BJ (cell line): ENCODE measurements at regions not wholly inside any gene's neighbourhood (a gene's known extent, or its start where the extent isn't known, plus 50 kb on each side); places are given as distances from the start of the nearest gene placed in this dataset.

Source experiments
- CTCF ChIA-PET: fragments of 350-600 bp; formaldehyde crosslinking; extraction: SDS; loops from one replicate; lab custom pipeline; 2021; ENCODE audit warnings: antibody characterized with exemption, inconsistent platforms; lab: Yijun Ruan, JAX
- POLR2A ChIA-PET: fragments of 300-600 bp; sonication (Branson Sonifier 250); formaldehyde crosslinking; extraction: SDS; loops from one replicate; lab custom pipeline; 2021; ENCODE audit warnings: antibody characterized with exemption; lab: Charles Lee
- DNase-seq: peaks from one replicate; pipeline ENCODE4 v3.0.0-alpha.2; 2011; ENCODE audit warnings: low read depth
- H3K27me3 ChIP-seq: 2 replicates; pipeline ENCODE4 v1.6.0; 2011; ENCODE audit warnings: low read length; ENCODE audit not compliant: control insufficient read depth, insufficient read depth
- H3K36me3 ChIP-seq: 2 replicates; pipeline ENCODE4 v1.5.1; 2011; ENCODE audit warnings: low read length; ENCODE audit not compliant: control insufficient read depth, insufficient read depth
- H3K4me3 ChIP-seq: 2 replicates; pipeline ENCODE4 v1.5.1; 2011; ENCODE audit warnings: low read depth, mild to moderate bottlenecking, control low read depth, low read length
- CTCF ChIP-seq: IDR thresholded peaks from 2 replicates; pipeline ENCODE4 v1.5.1; 2011; ENCODE audit warnings: low read depth, mild to moderate bottlenecking, control low read depth, inconsistent platforms, low read length, moderate library complexity; ENCODE audit not compliant: insufficient read depth

- Histone ChIP-seq H3K4me3 (no peak overlapping the region), H3K36me3 (no peaks in the 10 kb centered on the region; the same call in 1 of the 2 replicates), H3K27me3 (no peaks in the 10 kb centered on the region)
- CTCF ChIA-PET: no interaction called here
- no peak for DNase-seq
- TF ChIP-seq CTCF: no peak
- POLR2A ChIA-PET: no interaction called here
Observed at GRCh38 chr10:128530301-128530700, 404.1 kb upstream of the MKI67 start.

- no peaks in the 10 kb centered on the region for H3K27me3 ChIP-seq
- H3K36me3 ChIP-seq: no peaks in the 10 kb centered on the region; the same call in 1 of the 2 replicates
- POLR2A ChIA-PET: no interaction called here
- CTCF ChIA-PET: no interaction called here
- no peak overlapping the region for H3K4me3 ChIP-seq
- DNase-seq: no peak
- TF ChIP-seq CTCF: no peak
Observed at GRCh38 chr10:128530946-128531345, 404.7 kb upstream of the MKI67 start.

GRCh38 chr10:128534686-128535085 is 408.5 kb upstream of the MKI67 start:
- H3K36me3 ChIP-seq: no peaks in the 10 kb centered on the region
- no peak for TF ChIP-seq CTCF
- POLR2A ChIA-PET: no interaction called here
- CTCF ChIA-PET: no interaction called here
- no peak overlapping the region for H3K4me3 ChIP-seq
- no peak for DNase-seq
- no peaks in the 10 kb centered on the region for H3K27me3 ChIP-seq

GRCh38 chr10:128536259-128536658 is 410.0 kb upstream of the MKI67 start:
- Histone ChIP-seq H3K4me3 (no peak overlapping the region), H3K36me3 (no peaks in the 10 kb centered on the region), H3K27me3 (no peaks in the 10 kb centered on the region)
- DNase-seq: no peak
- ChIA-PET CTCF (no interaction called here), POLR2A (no interaction called here)
- no peak for TF ChIP-seq CTCF

GRCh38 chr10:128537834-128538330 is 411.7 kb upstream of the MKI67 start:
- CTCF ChIA-PET: interaction anchor here (0.7 kb wide), 1 partner anchor 1961 kb away, joined by 3 read pairs; no protein-coding TSS in a partner anchor
- DNase-seq: no peak
- TF ChIP-seq CTCF: no peak
- no peaks in the 10 kb centered on the region for H3K27me3 ChIP-seq
- H3K4me3 ChIP-seq: no peak overlapping the region
- POLR2A ChIA-PET: no interaction called here
- H3K36me3 ChIP-seq: no peaks in the 10 kb centered on the region
